ENCODE measurements at regions not wholly inside any gene's neighbourhood (a gene's known extent, or its start where the extent isn't known, plus 50 kb on each side); places are given as distances from the start of the nearest gene placed in this dataset.
"Not testable (repeated sequence)": the region's sequence is repeated elsewhere in the genome, so short reads cannot be mapped to it uniquely, and the experiment has no call there.

- no peaks in the 10 kb centered on the region for H3K36me3 Mint-ChIP-seq (ENCODE audit: low read depth)
- no peaks in the 10 kb centered on the region for H3K9me3 Mint-ChIP-seq (ENCODE audit: low read depth)
- H3K27ac Mint-ChIP-seq (ENCODE audit: unreplicated experiment) = no peak overlapping the region
- H3K4me3 Mint-ChIP-seq (ENCODE audit: unreplicated experiment) = no peak overlapping the region
- no peaks in the 10 kb centered on the region for H3K27me3 Mint-ChIP-seq (ENCODE audit: low read depth)
- no peak for DNase-seq (ENCODE audit: low spot score)
- peaks cover 6% of the 10 kb centered on the region for H3K4me1 Mint-ChIP-seq (ENCODE audit: low read depth)
- TF ChIP-seq CTCF (IDR thresholded peaks at IDR 0.05) = no peak
Observed at GRCh38 chr5:39532511-39532910, 107.7 kb upstream of the DAB2 start.

GRCh38 chr5:39531306-39531705, 106.5 kb upstream of the DAB2 start:
- no peak for TF ChIP-seq CTCF (IDR thresholded peaks at IDR 0.05)
- H3K27ac Mint-ChIP-seq (ENCODE audit: unreplicated experiment) = no peak overlapping the region
- H3K36me3 Mint-ChIP-seq (ENCODE audit: low read depth) = no peaks in the 10 kb centered on the region
- DNase-seq (ENCODE audit: low spot score) = no peak
- H3K4me3 Mint-ChIP-seq (ENCODE audit: unreplicated experiment) = no peak overlapping the region
- H3K9me3 Mint-ChIP-seq (ENCODE audit: low read depth) = no peaks in the 10 kb centered on the region
- H3K4me1 Mint-ChIP-seq (ENCODE audit: low read depth) = peaks cover 12% of the 10 kb centered on the region
- H3K27me3 Mint-ChIP-seq (ENCODE audit: low read depth) = no peaks in the 10 kb centered on the region

DNA sequence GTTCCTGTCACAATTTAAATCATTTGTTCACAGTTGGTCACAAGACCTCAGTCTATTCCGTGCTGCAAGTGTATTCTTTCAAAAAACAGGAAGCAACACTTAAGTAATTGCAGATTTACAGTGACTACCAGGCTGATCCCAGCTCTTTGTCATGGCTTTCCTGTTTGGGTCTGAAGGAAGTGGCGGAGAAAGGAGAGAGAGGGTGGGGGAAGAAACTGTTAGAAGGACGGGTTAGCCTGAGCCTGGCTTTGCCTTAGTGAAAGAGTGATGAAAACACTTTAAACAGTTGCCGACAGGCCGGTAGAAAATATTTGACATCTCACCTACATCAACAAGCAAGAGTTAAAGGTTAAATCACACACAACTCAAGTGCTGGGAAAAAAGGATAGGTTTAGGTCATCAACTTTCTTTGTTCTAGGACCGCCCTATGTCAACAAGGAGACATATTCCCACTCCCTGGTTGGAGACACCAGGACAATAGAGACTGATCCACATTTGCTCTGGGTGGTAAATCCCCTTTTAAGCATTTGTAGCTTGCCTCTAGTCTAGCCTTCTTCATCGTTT, 102.2 kb upstream of the DAB2 start:
- H3K4me1 Mint-ChIP-seq (ENCODE audit: low read depth) = peaks cover 39% of the 10 kb centered on the region
- DNase-seq (ENCODE audit: low spot score) = no peak
- no peaks in the 10 kb centered on the region for H3K36me3 Mint-ChIP-seq (ENCODE audit: low read depth)
- H3K9me3 Mint-ChIP-seq (ENCODE audit: low read depth) = no peaks in the 10 kb centered on the region
- no peak overlapping the region for H3K27ac Mint-ChIP-seq (ENCODE audit: unreplicated experiment)
- H3K4me3 Mint-ChIP-seq (ENCODE audit: unreplicated experiment) = no peak overlapping the region
- H3K27me3 Mint-ChIP-seq (ENCODE audit: low read depth) = no peaks in the 10 kb centered on the region
- no peak for TF ChIP-seq CTCF (IDR thresholded peaks at IDR 0.05)

DNA sequence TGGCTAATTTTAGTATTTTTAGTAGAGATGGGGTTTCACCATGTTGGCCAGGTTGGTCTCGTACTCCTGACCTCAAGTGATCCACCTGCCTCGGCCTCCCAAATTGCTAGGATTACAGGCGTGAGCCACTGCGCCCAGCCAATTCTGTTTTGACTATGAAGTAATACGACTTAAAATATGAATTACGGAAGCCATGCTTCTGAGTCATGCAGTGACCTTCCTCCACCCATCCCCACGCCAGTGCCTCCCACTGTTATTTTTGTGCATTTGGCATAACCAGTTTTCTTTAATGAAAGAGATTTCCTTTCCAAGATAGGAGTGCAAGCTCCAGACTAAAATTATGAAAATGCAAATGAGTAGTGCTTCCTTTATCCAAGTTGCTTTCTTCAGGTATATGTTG, 101.0 kb upstream of the DAB2 start:
- TF ChIP-seq CTCF (IDR thresholded peaks at IDR 0.05) = peak; percentile 37
- peak overlapping the region; percentile 88 for H3K27ac Mint-ChIP-seq (ENCODE audit: unreplicated experiment)
- H3K4me1 Mint-ChIP-seq (ENCODE audit: low read depth) = peaks cover 39% of the 10 kb centered on the region
- not testable (repeated sequence) for H3K36me3 Mint-ChIP-seq (ENCODE audit: low read depth); H3K9me3 Mint-ChIP-seq (ENCODE audit: low read depth); DNase-seq (ENCODE audit: low spot score); H3K27me3 Mint-ChIP-seq (ENCODE audit: low read depth); H3K4me3 Mint-ChIP-seq (ENCODE audit: unreplicated experiment)

DNA sequence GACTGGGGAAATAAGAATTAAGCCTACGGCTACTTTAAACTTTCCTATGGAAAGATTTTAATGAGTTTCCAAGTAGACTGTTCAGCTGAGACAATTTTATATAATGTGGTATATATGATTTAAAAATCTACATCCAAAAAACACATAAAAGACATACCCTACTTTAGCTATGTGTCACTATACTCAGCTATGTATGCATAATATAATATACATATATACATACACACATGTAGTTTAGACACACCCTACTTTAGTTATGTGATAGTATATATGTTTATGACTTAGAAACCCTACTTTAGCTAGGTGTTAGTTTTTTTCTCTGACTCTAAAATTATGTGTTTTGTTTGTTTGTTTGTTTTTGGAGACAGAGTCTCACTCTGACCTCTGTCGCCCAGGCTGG, 100.5 kb upstream of the DAB2 start:
- peaks cover 44% of the 10 kb centered on the region for H3K4me1 Mint-ChIP-seq (ENCODE audit: low read depth)
- H3K36me3 Mint-ChIP-seq (ENCODE audit: low read depth) = no peaks in the 10 kb centered on the region
- no peak for TF ChIP-seq CTCF (IDR thresholded peaks at IDR 0.05)
- no peak overlapping the region for H3K4me3 Mint-ChIP-seq (ENCODE audit: unreplicated experiment)
- peaks cover 7% of the 10 kb centered on the region for H3K9me3 Mint-ChIP-seq (ENCODE audit: low read depth)
- no peaks in the 10 kb centered on the region for H3K27me3 Mint-ChIP-seq (ENCODE audit: low read depth)
- DNase-seq (ENCODE audit: low spot score) = no peak
- peak overlapping the region; percentile 88 for H3K27ac Mint-ChIP-seq (ENCODE audit: unreplicated experiment)
